Heart right ventricle (tissue), 16 donors: ENCODE measurements at regions not wholly inside any gene's neighbourhood (a gene's known extent, or its start where the extent isn't known, plus 50 kb on each side); places are given as distances from the start of the nearest gene placed in this dataset.

Source experiments
- ATAC-seq, 8 donors: fragments of 200-7000 bp; cut with Tn5 transposase; one replicate each; pipeline ENCODE4 v1.9.1; 2020; ENCODE audit warnings: mild to moderate bottlenecking in 8 of 8, moderate library complexity in 8 of 8, moderate number of reproducible peaks in 1 of 8
- DNase-seq, 2 donors: peaks; one replicate each; pipeline ENCODE4 v3.0.0-alpha.2; 2020
- H3K27ac ChIP-seq, 10 donors: fragments of 200-600 bp; sonication (generic) in 2 of 10; one replicate each; pipeline versions ENCODE4 v1.5.0 to v1.8.0; 2020 to 2022; ENCODE audit warnings: mild to moderate bottlenecking in 3 of 10
- H3K27me3 ChIP-seq, 7 donors: fragments of 200-600 bp; one replicate each; pipeline ENCODE4 v1.8.0; 2021 to 2022; ENCODE audit warnings: mild to moderate bottlenecking in 2 of 7
- H3K36me3 ChIP-seq, 9 donors: fragments of 200-600 bp; sonication (generic) in 1 of 9; one replicate each; pipeline versions ENCODE4 v1.5.0 to v1.8.0; 2020 to 2022; ENCODE audit warnings: mild to moderate bottlenecking in 2 of 9
- H3K4me1 ChIP-seq, 9 donors: fragments of 200-600 bp; sonication (generic) in 1 of 9; one replicate each; pipeline versions ENCODE4 v1.5.0 to v1.8.0; 2020 to 2022; ENCODE audit warnings: mild to moderate bottlenecking in 4 of 9
- H3K4me3 ChIP-seq, 10 donors: fragments of 200-600 bp; sonication (generic) in 2 of 10; one replicate each; pipeline versions ENCODE4 v1.5.0 to v1.8.0; 2020 to 2022; ENCODE audit warnings: mild to moderate bottlenecking in 7 of 10, moderate library complexity in 2 of 10
- H3K9me3 ChIP-seq, 11 donors: fragments of 200-600 bp in 10 of 11; sonication (generic) in 2 of 11; one replicate each; pipeline versions ENCODE4 v1.5.0 to v1.8.0; 2013 to 2022; ENCODE audit warnings: mild to moderate bottlenecking in 2 of 11, control low read depth in 1 of 11, moderate library complexity in 1 of 11
- WGBS, 2 donors: extraction: QIAGEN DNeasy Blood & Tissue Kit; methylation state at CpG; one replicate each; pipeline ENCODE4 v1.1.7; 2013; ENCODE audit warnings: inconsistent platforms in 1 of 2; 5-methylcytosine and 5-hydroxymethylcytosine counted together
- intact Hi-C, 10 donors: fragments of 100-400 bp; cut with DNase I; formaldehyde crosslinking; loops; one replicate each; pipeline versions ENCODE4 v1.11.1 to v1.14.2; 2022
- TF ChIP-seq, protein P1 (sequence below), 9 donors: fragments of 200-600 bp; sonication (generic) in 2 of 9; IDR thresholded peaks; one replicate each; pipeline versions ENCODE4 v1.5.0 to v1.8.0; 2021 to 2022; ENCODE audit warnings: antibody characterized with exemption in 9 of 9, mild to moderate bottlenecking in 5 of 9, moderate library complexity in 1 of 9
- donor health status: Arrhythmogenic right ventricular cardiomyopathy.
- donor health status: ischemic (EF 13 %, LVEDD 7.1; RV severe dilation, severe dysfunction).
- donor health status: healthy with polysubstance abuse.
- donor health status: DM: no; HTN: yes; CAD: no.
- donor health status: DM: no; HTN: no; CAD: no.
- donor health status: ischemic (EF 25% LVEDD 6.9; RV normal size, moderate dysfunction).
- donor health status: ischemic (EF 25% LVEDD 5.7; RV mildly dilated, moderate dysfunction).
- donor health status: healthy.
- donor health status: DM: yes; HTN: yes; CAD: no.
- donor health status: Ischemic cardiomyopathy.
- donor health status: ischemic (EF 35%, LVEDD 5.7; RV mildly dilated, moderate dysfunction).
- donor health status: nonischemic (EF 11% LVEDD 7.7; RV severe dilation, severe dysfunction).
- donor health status: DM: yes; HTN: yes; CAD: no.
- donor health status: PGD.
- donor health status: ischemic (EF 29% LVEDD 5.4; RV normal size, mild dysfunction).
- donor health status: nonischemic (EF 23%, LVEDD 6.1; RV moderate dilation, normal function).

DNA sequence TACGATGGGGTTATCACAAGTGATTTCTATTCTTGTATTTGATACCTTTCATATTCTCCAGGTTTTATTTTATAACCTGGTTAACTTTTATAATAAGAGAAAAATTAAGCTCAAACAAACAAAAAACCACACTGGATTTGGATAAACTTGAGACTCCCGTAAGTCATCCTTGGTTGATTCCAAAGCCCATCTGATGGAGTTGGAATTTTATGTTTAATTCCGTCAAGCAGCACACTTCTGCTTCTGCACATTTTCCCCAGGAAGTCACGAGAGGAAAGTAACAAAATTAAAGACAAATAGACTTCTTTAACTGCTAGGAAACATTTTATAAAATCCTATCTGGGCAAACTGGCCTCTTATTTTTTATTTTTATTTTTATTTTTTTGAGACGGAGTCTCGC, 207.9 kb downstream of the NXNL2 start:
- intact Hi-C loops: loop anchor here in 2 of 10 donors (10.0 kb wide), 2 partner anchors 148 to 252 kb away; partner anchors contain the start of gene S1PR3 (in 1 of the 2)
- Histone ChIP-seq H3K4me1 (peaks cover 0 to 40% (median 12%) of the 10 kb centered on the region in 9 donors), H3K36me3 (no peaks in the 10 kb centered on the region), H3K4me3 (no peak overlapping the region), H3K9me3 (no peaks in the 10 kb centered on the region), H3K27me3 (peaks cover 0 to 4% (median 0%) of the 10 kb centered on the region in 7 donors), H3K27ac (peak overlapping the region in 1 of 10 donors; percentile 31)
- TF ChIP-seq, protein P1, sequence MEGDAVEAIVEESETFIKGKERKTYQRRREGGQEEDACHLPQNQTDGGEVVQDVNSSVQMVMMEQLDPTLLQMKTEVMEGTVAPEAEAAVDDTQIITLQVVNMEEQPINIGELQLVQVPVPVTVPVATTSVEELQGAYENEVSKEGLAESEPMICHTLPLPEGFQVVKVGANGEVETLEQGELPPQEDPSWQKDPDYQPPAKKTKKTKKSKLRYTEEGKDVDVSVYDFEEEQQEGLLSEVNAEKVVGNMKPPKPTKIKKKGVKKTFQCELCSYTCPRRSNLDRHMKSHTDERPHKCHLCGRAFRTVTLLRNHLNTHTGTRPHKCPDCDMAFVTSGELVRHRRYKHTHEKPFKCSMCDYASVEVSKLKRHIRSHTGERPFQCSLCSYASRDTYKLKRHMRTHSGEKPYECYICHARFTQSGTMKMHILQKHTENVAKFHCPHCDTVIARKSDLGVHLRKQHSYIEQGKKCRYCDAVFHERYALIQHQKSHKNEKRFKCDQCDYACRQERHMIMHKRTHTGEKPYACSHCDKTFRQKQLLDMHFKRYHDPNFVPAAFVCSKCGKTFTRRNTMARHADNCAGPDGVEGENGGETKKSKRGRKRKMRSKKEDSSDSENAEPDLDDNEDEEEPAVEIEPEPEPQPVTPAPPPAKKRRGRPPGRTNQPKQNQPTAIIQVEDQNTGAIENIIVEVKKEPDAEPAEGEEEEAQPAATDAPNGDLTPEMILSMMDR (IDR thresholded peaks at IDR 0.05): no peak
- DNase-seq (no peak), ATAC-seq (no peak)
- WGBS, 2 donors: 76 to 81% methylated on average over 6 of the region's 6 CpGs

DNA sequence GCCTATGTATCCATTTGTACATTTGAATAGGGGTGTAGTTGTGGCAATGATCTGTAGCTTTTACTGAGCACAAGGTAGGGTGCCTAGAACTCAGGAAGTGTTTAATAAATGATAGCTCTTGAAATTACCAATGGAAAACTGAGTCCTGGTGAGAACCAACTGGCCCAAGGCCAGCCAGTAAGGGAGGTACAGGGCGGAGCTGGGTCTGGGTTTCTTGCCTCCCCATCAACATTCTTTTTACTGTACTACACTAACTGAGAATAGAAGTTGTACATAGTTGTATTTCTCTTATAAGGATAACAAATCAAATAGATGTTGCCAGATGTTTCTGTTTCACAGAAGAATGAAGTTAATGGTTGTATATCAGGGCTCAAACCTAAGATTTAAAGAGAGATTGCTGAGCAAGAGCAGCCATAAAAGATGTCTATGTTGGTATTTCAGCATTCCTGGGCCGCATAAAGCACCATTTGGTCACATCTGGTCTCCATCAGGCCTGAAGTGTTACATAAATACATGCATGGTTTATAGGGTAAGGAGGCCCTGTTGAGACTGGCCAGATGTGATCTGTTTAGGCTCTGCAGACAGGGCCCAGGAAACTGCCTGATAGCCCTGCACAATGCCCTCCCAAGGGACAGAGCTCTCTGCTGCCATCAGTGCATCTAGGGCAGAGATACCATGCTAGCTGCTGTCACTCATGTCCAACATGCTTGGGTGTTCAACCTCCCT, 210.5 kb downstream of the NXNL2 start:
- no peak for ATAC-seq
- intact Hi-C loops: loop anchor here in 2 of 10 donors (10.0 kb wide), 2 partner anchors 151 to 249 kb away; partner anchors contain the start of gene S1PR3 (in 1 of the 2)
- peaks cover 0 to 4% (median 0%) of the 10 kb centered on the region in 7 donors for H3K27me3 ChIP-seq
- peaks cover 0 to 55% (median 26%) of the 10 kb centered on the region in 9 donors for H3K4me1 ChIP-seq
- TF ChIP-seq, protein P1 (IDR thresholded peaks at IDR 0.05): no peak
- H3K36me3 ChIP-seq: no peaks in the 10 kb centered on the region
- no peak overlapping the region for H3K4me3 ChIP-seq
- no peaks in the 10 kb centered on the region for H3K9me3 ChIP-seq
- no peak for DNase-seq
- 71 to 78% methylated on average over 2 of the region's 2 CpGs for WGBS, 2 donors
- H3K27ac ChIP-seq: peak overlapping the region in 1 of 10 donors; percentile 26

- peak overlapping the region in 6 of 10 donors; percentile 16 to 81 (median 40) for H3K27ac ChIP-seq
- peak; percentile 23 to 83 (median 47) for ATAC-seq
- no peak overlapping the region for H3K4me3 ChIP-seq
Measured at GRCh38 chr9:88746029-88746742, 211.2 kb downstream of the NXNL2 start.

More at GRCh38 chr9:88746029-88746742, 211.2 kb downstream of the NXNL2 start:
- TF ChIP-seq, protein P1 (IDR thresholded peaks at IDR 0.05): no peak
- Histone ChIP-seq H3K27me3 (peaks cover 0 to 4% (median 0%) of the 10 kb centered on the region in 7 donors), H3K36me3 (no peaks in the 10 kb centered on the region), H3K4me1 (peaks cover 0 to 55% (median 26%) of the 10 kb centered on the region in 9 donors), H3K9me3 (peaks cover 0 to 5% (median 0%) of the 10 kb centered on the region in 11 donors)
- intact Hi-C loops: loop anchor here in 2 of 10 donors (10.0 kb wide), 2 partner anchors 151 to 249 kb away; partner anchors contain the start of gene S1PR3 (in 1 of the 2)
- WGBS, 2 donors: 50 to 52% methylated on average over 6 of the region's 6 CpGs
- DNase-seq: peak in 1 of 2 donors; percentile 56
